Breast epithelium (tissue), 3 donors: ENCODE measurements at regions not wholly inside any gene's neighbourhood (a gene's known extent, or its start where the extent isn't known, plus 50 kb on each side); places are given as distances from the start of the nearest gene placed in this dataset.

ENCODE experiments used
- POLR2A ChIP-seq: fragments of 450-650 bp; IDR thresholded peaks from one replicate; pipeline ENCODE4 v1.6.1; 2016; ENCODE audit warnings: antibody characterized with exemption, mild to moderate bottlenecking, moderate library complexity
- TF ChIP-seq, protein P1 (sequence below), 3 donors: fragments of 450-650 bp; IDR thresholded peaks; one replicate each; pipeline ENCODE4 v1.5.1; 2016 to 2017; ENCODE audit warnings: antibody characterized with exemption in 3 of 3, mild to moderate bottlenecking in 3 of 3, moderate library complexity in 3 of 3

DNA sequence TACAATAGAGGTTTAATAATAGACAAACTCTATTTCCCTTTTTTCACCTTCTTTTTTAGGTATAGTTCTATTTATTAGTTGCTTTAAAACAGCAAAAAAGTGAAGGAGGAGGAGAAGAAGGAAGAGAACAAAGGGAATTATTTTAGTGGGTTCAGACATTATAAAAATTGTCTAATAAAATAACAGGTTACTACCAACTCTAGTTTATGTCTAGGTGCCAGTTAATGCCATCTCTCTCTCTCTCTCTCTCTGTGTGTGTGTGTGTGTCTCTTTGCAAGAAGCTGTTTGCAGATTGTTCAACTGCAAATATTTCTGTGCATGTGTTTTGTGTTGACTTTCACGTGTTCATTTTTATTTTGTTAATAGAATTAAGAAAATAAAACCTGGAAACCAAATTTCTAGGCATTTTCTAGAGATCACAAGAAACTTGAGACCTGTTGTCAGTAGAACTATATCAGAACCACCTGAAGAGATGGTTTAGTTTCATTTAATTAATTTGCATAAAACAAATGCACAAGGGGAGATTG lies 313.5 kb upstream of the SGK1 start:
- TF ChIP-seq, protein P1, sequence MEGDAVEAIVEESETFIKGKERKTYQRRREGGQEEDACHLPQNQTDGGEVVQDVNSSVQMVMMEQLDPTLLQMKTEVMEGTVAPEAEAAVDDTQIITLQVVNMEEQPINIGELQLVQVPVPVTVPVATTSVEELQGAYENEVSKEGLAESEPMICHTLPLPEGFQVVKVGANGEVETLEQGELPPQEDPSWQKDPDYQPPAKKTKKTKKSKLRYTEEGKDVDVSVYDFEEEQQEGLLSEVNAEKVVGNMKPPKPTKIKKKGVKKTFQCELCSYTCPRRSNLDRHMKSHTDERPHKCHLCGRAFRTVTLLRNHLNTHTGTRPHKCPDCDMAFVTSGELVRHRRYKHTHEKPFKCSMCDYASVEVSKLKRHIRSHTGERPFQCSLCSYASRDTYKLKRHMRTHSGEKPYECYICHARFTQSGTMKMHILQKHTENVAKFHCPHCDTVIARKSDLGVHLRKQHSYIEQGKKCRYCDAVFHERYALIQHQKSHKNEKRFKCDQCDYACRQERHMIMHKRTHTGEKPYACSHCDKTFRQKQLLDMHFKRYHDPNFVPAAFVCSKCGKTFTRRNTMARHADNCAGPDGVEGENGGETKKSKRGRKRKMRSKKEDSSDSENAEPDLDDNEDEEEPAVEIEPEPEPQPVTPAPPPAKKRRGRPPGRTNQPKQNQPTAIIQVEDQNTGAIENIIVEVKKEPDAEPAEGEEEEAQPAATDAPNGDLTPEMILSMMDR (IDR thresholded peaks at IDR 0.05) = no peak
- no peak for TF ChIP-seq POLR2A
